Neural cell (in vitro differentiated cells): ENCODE measurements at regions not wholly inside any gene's neighbourhood (a gene's known extent, or its start where the extent isn't known, plus 50 kb on each side); places are given as distances from the start of the nearest gene placed in this dataset.

Experiments
- CTCF ChIP-seq: fragments of 450-650 bp; IDR thresholded peaks from 2 replicates; pipeline ENCODE4 v1.5.1; 2014; ENCODE audit warnings: antibody characterized with exemption, mild to moderate bottlenecking, moderate library complexity; ENCODE audit not compliant: poor library complexity, severe bottlenecking
- POLR2AphosphoS5 ChIP-seq: IDR thresholded peaks from 2 replicates; pipeline ENCODE4 v1.6.1; 2012

- TF ChIP-seq CTCF (no peak), POLR2AphosphoS5 (no peak)
These were observed 128.7 kb upstream of the BOD1 start for GRCh38 chr5:173745123-173745522.
